ENCODE measurements at regions not wholly inside any gene's neighbourhood (a gene's known extent, or its start where the extent isn't known, plus 50 kb on each side); places are given as distances from the start of the nearest gene placed in this dataset.

DNA sequence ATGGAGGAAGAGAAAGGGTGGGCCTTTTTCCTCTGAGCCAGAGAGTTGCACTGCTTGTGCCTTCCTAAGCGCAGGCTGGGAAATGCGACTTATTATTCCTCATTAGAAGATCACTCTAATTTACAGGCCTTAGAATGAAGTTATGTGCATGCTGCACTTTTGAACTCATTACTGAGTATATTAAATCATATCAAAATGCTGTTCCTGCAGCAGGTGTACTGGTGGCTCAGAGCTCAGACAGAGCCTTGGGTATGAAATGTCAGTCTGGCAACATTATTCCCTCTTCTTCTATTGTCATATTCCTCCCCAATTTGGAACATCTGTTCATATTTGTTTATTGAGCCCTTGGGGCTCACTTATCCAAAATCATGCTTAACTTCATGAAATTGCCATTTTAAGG lies 85.5 kb downstream of the ADCYAP1 start:
- TF ChIP-seq, protein P1, sequence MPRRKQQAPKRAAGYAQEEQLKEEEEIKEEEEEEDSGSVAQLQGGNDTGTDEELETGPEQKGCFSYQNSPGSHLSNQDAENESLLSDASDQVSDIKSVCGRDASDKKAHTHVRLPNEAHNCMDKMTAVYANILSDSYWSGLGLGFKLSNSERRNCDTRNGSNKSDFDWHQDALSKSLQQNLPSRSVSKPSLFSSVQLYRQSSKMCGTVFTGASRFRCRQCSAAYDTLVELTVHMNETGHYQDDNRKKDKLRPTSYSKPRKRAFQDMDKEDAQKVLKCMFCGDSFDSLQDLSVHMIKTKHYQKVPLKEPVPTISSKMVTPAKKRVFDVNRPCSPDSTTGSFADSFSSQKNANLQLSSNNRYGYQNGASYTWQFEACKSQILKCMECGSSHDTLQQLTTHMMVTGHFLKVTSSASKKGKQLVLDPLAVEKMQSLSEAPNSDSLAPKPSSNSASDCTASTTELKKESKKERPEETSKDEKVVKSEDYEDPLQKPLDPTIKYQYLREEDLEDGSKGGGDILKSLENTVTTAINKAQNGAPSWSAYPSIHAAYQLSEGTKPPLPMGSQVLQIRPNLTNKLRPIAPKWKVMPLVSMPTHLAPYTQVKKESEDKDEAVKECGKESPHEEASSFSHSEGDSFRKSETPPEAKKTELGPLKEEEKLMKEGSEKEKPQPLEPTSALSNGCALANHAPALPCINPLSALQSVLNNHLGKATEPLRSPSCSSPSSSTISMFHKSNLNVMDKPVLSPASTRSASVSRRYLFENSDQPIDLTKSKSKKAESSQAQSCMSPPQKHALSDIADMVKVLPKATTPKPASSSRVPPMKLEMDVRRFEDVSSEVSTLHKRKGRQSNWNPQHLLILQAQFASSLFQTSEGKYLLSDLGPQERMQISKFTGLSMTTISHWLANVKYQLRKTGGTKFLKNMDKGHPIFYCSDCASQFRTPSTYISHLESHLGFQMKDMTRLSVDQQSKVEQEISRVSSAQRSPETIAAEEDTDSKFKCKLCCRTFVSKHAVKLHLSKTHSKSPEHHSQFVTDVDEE (CRISPR knock-in tag; IDR thresholded peaks at IDR 0.05): no peak
- ATAC-seq: no peak

DNA sequence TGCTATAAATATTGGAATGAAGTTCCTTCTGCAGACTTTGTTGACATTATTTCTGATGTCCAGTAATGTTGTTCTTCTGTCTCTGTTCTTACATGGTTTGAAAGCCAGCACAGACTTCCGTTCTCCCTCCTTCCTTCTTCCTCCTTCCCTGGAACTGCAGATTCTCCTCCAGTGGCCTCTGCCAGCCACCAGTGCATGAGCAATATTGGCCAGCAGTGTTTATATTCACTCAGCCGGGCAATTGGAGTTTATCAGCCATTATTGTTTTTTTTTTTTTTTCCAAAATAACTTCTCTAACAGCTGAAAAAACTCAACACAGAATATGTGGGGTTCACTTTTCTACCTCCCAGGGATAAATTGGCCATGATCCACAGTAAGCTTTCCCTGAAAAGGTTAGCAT lies 86.8 kb downstream of the ADCYAP1 start:
- ATAC-seq: no peak
- TF ChIP-seq ARNTL (CRISPR knock-in tag; IDR thresholded peaks at IDR 0.05; ENCODE audit: borderline replicate concordance, low read depth) (no peak), SNAI2 (CRISPR knock-in tag; IDR thresholded peaks at IDR 0.05) (no peak), GLIS3 (CRISPR knock-in tag; IDR thresholded peaks at IDR 0.05) (no peak), ZFP30 (CRISPR knock-in tag; IDR thresholded peaks at IDR 0.05) (no peak), ESRRG (CRISPR knock-in tag; IDR thresholded peaks at IDR 0.05) (no peak), PPARA (CRISPR knock-in tag; IDR thresholded peaks at IDR 0.05; ENCODE audit: borderline replicate concordance) (no peak), CSDC2 (CRISPR knock-in tag; IDR thresholded peaks at IDR 0.05) (no peak), ZNF70 (CRISPR knock-in tag; IDR thresholded peaks at IDR 0.05) (no peak), TOX (CRISPR knock-in tag; IDR thresholded peaks at IDR 0.05; ENCODE audit: borderline replicate concordance) (no peak), ZNF8 (CRISPR knock-in tag; IDR thresholded peaks at IDR 0.05) (no peak)
- TF ChIP-seq, protein P1 (CRISPR knock-in tag; IDR thresholded peaks at IDR 0.05): no peak
- TF ChIP-seq, protein P2, sequence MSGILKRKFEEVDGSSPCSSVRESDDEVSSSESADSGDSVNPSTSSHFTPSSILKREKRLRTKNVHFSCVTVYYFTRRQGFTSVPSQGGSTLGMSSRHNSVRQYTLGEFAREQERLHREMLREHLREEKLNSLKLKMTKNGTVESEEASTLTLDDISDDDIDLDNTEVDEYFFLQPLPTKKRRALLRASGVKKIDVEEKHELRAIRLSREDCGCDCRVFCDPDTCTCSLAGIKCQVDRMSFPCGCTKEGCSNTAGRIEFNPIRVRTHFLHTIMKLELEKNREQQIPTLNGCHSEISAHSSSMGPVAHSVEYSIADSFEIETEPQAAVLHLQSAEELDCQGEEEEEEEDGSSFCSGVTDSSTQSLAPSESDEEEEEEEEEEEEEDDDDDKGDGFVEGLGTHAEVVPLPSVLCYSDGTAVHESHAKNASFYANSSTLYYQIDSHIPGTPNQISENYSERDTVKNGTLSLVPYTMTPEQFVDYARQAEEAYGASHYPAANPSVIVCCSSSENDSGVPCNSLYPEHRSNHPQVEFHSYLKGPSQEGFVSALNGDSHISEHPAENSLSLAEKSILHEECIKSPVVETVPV (CRISPR knock-in tag; IDR thresholded peaks at IDR 0.05): no peak
- TF ChIP-seq, protein P3, sequence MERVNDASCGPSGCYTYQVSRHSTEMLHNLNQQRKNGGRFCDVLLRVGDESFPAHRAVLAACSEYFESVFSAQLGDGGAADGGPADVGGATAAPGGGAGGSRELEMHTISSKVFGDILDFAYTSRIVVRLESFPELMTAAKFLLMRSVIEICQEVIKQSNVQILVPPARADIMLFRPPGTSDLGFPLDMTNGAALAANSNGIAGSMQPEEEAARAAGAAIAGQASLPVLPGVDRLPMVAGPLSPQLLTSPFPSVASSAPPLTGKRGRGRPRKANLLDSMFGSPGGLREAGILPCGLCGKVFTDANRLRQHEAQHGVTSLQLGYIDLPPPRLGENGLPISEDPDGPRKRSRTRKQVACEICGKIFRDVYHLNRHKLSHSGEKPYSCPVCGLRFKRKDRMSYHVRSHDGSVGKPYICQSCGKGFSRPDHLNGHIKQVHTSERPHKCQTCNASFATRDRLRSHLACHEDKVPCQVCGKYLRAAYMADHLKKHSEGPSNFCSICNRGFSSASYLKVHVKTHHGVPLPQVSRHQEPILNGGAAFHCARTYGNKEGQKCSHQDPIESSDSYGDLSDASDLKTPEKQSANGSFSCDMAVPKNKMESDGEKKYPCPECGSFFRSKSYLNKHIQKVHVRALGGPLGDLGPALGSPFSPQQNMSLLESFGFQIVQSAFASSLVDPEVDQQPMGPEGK (CRISPR knock-in tag; IDR thresholded peaks at IDR 0.05; ENCODE audit: borderline replicate concordance): no peak
- TF ChIP-seq, protein P4, sequence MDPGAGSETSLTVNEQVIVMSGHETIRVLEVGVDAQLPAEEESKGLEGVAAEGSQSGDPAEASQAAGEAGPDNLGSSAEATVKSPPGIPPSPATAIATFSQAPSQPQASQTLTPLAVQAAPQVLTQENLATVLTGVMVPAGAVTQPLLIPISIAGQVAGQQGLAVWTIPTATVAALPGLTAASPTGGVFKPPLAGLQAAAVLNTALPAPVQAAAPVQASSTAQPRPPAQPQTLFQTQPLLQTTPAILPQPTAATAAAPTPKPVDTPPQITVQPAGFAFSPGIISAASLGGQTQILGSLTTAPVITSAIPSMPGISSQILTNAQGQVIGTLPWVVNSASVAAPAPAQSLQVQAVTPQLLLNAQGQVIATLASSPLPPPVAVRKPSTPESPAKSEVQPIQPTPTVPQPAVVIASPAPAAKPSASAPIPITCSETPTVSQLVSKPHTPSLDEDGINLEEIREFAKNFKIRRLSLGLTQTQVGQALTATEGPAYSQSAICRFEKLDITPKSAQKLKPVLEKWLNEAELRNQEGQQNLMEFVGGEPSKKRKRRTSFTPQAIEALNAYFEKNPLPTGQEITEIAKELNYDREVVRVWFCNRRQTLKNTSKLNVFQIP (CRISPR knock-in tag; IDR thresholded peaks at IDR 0.05; ENCODE audit: borderline replicate concordance, low read depth): no peak

DNA sequence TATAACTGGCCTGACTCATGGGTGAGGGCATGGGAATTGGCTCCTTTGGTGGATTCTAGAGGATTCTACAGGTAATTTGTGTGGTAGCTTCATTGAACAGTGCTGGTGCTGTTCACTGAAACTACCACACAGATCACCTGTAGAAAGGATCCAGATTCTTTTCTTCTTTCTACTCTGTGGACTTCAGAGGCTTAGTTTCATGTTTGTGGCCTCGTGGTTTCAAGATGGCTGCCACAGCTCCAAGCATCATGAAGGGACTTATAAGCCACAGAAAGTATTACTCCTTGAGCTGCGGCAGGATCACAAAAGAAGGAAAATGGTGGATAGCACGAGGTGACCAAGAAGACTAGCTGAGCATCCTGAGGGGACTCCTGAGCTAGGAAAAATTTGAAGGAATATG lies 88.9 kb downstream of the ADCYAP1 start:
- no peak for ATAC-seq
- TF ChIP-seq, protein P2 (CRISPR knock-in tag; IDR thresholded peaks at IDR 0.05): no peak
- TF ChIP-seq SNAI2 (CRISPR knock-in tag; IDR thresholded peaks at IDR 0.05) (no peak), ZNF8 (CRISPR knock-in tag; IDR thresholded peaks at IDR 0.05) (no peak), TOX (CRISPR knock-in tag; IDR thresholded peaks at IDR 0.05; ENCODE audit: borderline replicate concordance) (no peak)
- TF ChIP-seq, protein P3 (CRISPR knock-in tag; IDR thresholded peaks at IDR 0.05; ENCODE audit: borderline replicate concordance): no peak

Measured in SK-N-SH treated with all-trans-retinoic acid at 6 μM for 48 hours (cell line).